Cardiac muscle cell (in vitro differentiated cells and primary cell): ENCODE measurements at regions not wholly inside any gene's neighbourhood (a gene's known extent, or its start where the extent isn't known, plus 50 kb on each side); places are given as distances from the start of the nearest gene placed in this dataset.

Source experiments
- DNase-seq, 2 donors: peaks; one replicate each; pipeline versions ENCODE4 v3.0.0 to v3.0.0-alpha.2; 2010 to 2017; ENCODE audit warnings: low read depth in 1 of 2, low spot score in 1 of 2
- H3K27ac ChIP-seq: fragments of 200-600 bp; sonication (generic); 2 replicates; pipeline ENCODE4 v1.5.1; 2016
- H3K27me3 ChIP-seq: fragments of 200-600 bp; sonication (generic); 2 replicates; pipeline ENCODE4 v1.6.0; 2016; ENCODE audit warnings: control low read depth
- H3K36me3 ChIP-seq: fragments of 200-600 bp; sonication (generic); 2 replicates; pipeline ENCODE4 v1.5.1; 2016; ENCODE audit warnings: control low read depth
- H3K4me1 ChIP-seq: fragments of 200-600 bp; sonication (generic); 2 replicates; pipeline ENCODE4 v1.8.1; 2017; ENCODE audit warnings: low read depth, mild to moderate bottlenecking, mixed run types
- H3K4me3 ChIP-seq: fragments of 200-600 bp; sonication (generic); 2 replicates; pipeline ENCODE4 v1.5.1; 2016; ENCODE audit warnings: mild to moderate bottlenecking
- H3K9me3 ChIP-seq: fragments of 200-600 bp; sonication (generic); 2 replicates; pipeline ENCODE4 v1.5.1; 2017; ENCODE audit warnings: low read depth, mild to moderate bottlenecking, control low read depth
- TF ChIP-seq, protein P1 (sequence below): IDR thresholded peaks from 2 replicates; pipeline ENCODE4 v1.5.1; 2012; ENCODE audit warnings: low read depth, mild to moderate bottlenecking, low read length

DNA sequence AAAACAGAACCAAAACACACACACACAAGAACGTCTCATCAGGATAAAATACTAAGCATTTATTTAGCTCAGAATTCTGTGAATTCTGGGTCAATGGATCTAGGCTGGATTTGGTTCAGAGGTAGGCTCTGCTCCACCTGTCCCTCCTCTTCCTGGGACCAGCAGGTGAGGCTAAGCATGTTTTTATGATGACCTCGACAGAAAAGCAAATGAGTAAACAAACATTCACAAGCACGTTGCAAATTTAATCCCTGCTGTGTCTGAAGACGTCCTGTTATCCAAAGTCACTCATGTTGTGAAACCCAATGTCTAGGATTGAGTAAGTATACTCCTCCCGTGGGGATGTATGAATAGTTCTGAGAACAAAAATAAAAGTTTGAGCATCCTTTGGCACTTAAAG, 371.4 kb upstream of the TECRL start:
- TF ChIP-seq, protein P1, sequence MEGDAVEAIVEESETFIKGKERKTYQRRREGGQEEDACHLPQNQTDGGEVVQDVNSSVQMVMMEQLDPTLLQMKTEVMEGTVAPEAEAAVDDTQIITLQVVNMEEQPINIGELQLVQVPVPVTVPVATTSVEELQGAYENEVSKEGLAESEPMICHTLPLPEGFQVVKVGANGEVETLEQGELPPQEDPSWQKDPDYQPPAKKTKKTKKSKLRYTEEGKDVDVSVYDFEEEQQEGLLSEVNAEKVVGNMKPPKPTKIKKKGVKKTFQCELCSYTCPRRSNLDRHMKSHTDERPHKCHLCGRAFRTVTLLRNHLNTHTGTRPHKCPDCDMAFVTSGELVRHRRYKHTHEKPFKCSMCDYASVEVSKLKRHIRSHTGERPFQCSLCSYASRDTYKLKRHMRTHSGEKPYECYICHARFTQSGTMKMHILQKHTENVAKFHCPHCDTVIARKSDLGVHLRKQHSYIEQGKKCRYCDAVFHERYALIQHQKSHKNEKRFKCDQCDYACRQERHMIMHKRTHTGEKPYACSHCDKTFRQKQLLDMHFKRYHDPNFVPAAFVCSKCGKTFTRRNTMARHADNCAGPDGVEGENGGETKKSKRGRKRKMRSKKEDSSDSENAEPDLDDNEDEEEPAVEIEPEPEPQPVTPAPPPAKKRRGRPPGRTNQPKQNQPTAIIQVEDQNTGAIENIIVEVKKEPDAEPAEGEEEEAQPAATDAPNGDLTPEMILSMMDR: no peak
- H3K9me3 ChIP-seq: no peaks in the 10 kb centered on the region
- no peaks in the 10 kb centered on the region for H3K27me3 ChIP-seq
- H3K36me3 ChIP-seq: no peaks in the 10 kb centered on the region
- no peak overlapping the region for H3K27ac ChIP-seq
- no peak for DNase-seq
- no peak overlapping the region for H3K4me3 ChIP-seq
- H3K4me1 ChIP-seq: no peaks in the 10 kb centered on the region

DNA sequence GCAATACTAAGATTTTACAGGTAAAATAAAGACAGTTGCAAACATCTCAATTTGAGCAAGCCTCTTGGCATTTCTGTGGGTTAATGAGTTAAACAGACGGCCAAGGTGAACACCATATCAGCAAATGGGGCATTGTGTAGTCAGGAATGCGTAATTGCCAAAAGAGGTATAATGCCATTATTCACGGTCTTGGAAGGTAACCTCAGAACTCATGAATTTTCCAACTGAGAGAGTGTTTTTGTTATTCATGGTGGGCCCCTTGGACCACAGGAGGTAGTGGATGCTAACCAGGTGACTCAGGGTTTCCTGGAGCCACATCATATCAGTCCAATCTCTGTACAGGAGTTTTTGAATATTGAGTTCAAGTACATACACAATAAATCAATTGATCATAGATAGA, 368.0 kb upstream of the TECRL start:
- H3K9me3 ChIP-seq: no peaks in the 10 kb centered on the region
- TF ChIP-seq, protein P1: no peak
- no peak for DNase-seq
- H3K27ac ChIP-seq: no peak overlapping the region
- H3K4me1 ChIP-seq: no peaks in the 10 kb centered on the region
- no peaks in the 10 kb centered on the region for H3K27me3 ChIP-seq
- no peaks in the 10 kb centered on the region for H3K36me3 ChIP-seq
- H3K4me3 ChIP-seq: no peak overlapping the region

DNA sequence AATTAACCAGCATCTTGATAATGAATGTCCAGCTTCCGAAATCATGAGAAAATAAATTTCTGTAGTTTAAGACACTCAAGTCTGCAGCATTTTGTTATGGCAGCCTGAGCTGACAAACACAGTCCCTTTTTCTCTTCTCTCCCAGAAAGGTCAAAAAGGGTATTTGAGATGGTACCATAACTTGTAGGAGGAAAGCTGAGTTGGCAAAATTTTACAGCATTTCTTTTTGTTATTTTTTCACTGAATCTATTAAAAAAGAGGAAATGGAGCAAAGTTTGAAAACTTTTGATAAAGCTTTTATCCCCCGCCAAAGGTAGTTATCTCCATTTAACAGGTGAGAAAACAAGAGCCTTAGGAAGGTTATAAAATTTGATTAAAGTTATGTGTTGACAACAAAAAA, 367.6 kb upstream of the TECRL start:
- Histone ChIP-seq H3K27ac (no peak overlapping the region), H3K9me3 (no peaks in the 10 kb centered on the region), H3K27me3 (no peaks in the 10 kb centered on the region), H3K36me3 (no peaks in the 10 kb centered on the region), H3K4me1 (no peaks in the 10 kb centered on the region), H3K4me3 (no peak overlapping the region)
- no peak for DNase-seq
- TF ChIP-seq, protein P1: no peak

DNA sequence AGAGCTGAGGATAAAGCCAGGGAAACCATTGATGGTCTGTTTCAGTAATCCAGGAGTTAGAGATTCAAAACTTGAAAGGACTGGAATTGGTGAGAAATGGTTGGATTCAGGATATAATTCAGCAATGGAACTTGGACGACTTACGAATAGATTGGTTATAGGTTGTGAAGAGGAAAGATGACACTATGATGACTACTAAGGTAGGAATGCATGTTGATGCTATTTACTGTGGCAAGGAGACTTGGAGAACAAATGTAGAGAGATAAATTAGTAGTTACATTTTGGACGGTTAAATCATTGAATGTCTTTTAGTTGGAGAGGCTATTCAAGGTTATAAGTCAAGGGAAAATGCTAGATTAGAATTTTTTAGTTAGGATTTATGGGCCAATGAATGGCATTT, 365.4 kb upstream of the TECRL start:
- TF ChIP-seq, protein P1: no peak
- Histone ChIP-seq H3K4me3 (no peak overlapping the region), H3K27ac (no peak overlapping the region), H3K4me1 (no peaks in the 10 kb centered on the region), H3K36me3 (no peaks in the 10 kb centered on the region), H3K9me3 (no peaks in the 10 kb centered on the region), H3K27me3 (no peaks in the 10 kb centered on the region)
- DNase-seq: no peak

DNA sequence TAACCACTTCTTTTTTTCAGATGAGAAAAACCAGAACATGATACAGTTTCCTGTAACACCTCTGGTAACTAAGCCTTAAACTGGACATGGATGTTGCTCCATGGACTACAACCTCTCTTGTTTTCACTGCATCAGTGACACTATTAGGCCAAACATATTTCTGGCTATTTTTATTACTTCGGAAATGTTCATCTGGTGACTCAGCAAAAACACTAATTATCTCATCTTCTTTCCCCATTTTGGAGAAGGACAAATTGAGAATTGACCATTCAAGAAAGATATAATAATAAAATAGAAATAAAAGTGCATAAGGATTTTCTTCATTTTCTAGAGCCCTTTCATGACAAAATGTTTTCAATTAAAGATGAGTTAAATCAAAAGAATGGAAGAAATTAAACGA, 361.9 kb upstream of the TECRL start:
- no peak overlapping the region for H3K27ac ChIP-seq
- no peak for DNase-seq
- H3K36me3 ChIP-seq: no peaks in the 10 kb centered on the region
- TF ChIP-seq, protein P1: no peak
- H3K27me3 ChIP-seq: no peaks in the 10 kb centered on the region
- no peak overlapping the region for H3K4me3 ChIP-seq
- no peaks in the 10 kb centered on the region for H3K9me3 ChIP-seq
- no peaks in the 10 kb centered on the region for H3K4me1 ChIP-seq

DNA sequence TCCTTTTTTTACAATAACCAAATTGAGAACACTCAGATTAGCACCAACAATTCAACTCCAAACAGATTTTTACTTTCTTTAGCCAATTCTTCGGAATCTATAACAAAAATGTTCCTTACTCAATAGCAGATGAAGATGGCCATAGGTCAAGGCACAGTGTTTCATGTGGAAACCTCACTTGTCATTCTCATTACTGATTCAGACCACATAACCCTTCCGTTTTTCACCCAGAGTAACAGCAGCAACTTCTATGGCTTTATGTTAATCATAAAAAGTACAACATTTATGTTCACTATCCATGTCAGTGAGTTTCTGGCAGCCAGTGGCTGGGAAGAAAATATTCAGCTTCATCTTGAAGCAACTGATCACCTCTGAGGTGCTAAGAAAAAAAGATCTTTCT, 358.3 kb upstream of the TECRL start:
- Histone ChIP-seq H3K27me3 (no peaks in the 10 kb centered on the region), H3K9me3 (no peaks in the 10 kb centered on the region), H3K4me1 (no peaks in the 10 kb centered on the region), H3K27ac (no peak overlapping the region), H3K4me3 (no peak overlapping the region), H3K36me3 (no peaks in the 10 kb centered on the region)
- no peak for DNase-seq
- TF ChIP-seq, protein P1: no peak
